ENCODE measurements at regions not wholly inside any gene's neighbourhood (a gene's known extent, or its start where the extent isn't known, plus 50 kb on each side); places are given as distances from the start of the nearest gene placed in this dataset.

DNA sequence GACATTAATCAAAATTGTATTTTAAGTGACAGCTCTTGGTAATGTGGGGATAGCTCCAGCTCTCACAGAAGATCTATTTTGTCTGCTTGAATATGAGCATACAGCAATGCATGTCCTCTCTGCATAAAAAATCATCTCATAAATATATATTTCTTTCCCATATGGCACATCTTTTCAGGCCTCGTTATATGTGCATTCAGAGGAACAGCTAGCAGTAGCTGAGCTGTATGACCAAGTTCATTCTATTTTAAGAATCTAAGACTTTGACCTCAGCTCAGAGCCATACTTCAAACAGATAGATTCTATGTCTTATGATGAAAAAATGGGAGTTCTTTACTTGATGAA lies 487.2 kb downstream of the ARHGEF28 start:
- no peak overlapping the region for H3K4me3 ChIP-seq (ENCODE audit: low read depth, low read length)
- TF ChIP-seq, protein P1, sequence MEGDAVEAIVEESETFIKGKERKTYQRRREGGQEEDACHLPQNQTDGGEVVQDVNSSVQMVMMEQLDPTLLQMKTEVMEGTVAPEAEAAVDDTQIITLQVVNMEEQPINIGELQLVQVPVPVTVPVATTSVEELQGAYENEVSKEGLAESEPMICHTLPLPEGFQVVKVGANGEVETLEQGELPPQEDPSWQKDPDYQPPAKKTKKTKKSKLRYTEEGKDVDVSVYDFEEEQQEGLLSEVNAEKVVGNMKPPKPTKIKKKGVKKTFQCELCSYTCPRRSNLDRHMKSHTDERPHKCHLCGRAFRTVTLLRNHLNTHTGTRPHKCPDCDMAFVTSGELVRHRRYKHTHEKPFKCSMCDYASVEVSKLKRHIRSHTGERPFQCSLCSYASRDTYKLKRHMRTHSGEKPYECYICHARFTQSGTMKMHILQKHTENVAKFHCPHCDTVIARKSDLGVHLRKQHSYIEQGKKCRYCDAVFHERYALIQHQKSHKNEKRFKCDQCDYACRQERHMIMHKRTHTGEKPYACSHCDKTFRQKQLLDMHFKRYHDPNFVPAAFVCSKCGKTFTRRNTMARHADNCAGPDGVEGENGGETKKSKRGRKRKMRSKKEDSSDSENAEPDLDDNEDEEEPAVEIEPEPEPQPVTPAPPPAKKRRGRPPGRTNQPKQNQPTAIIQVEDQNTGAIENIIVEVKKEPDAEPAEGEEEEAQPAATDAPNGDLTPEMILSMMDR (IDR thresholded peaks at IDR 0.05; ENCODE audit: borderline replicate concordance, insufficient read depth, low read depth, low read length) = no peak

DNA sequence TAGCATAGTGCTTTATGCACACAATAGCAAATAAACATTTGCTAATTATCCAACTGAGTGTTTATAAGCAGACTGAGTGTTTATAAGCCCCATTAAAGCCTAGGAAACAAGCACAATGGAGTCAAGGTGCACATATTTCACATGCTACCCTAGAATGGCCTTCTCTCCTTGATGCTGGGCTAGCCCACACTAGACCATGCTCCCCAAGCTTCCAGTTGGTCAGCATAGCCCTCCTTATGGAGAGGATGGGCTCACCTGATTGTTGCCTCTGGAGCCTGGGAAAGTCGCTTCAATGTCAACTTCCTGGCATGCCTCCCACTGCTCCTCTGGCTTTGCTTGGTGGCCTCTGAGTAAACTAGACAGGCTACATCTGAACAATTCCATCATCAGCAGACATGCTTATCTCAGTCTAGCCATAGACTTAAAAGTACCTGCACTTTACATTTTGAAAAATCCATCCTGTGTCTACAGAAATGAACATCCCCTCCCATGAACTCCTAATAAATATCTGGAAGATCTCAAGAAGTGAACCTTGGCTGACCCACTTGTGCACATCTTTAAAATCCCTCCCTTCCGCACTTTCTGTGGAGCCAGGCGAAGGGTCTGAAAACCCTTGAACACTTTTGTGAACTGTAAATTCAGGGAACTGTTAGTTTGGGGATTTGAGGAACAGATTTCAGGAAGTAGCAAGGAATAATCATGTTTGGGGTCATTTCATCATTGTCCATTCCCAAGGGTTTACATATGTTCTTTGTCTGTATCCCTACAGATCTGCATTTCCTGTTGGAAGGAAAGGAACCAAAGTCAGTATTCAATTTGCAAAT lies 486.6 kb downstream of the ARHGEF28 start:
- TF ChIP-seq, protein P1 (IDR thresholded peaks at IDR 0.05; ENCODE audit: borderline replicate concordance, insufficient read depth, low read depth, low read length) = no peak
- no peak overlapping the region for H3K4me3 ChIP-seq (ENCODE audit: low read depth, low read length)

DNA sequence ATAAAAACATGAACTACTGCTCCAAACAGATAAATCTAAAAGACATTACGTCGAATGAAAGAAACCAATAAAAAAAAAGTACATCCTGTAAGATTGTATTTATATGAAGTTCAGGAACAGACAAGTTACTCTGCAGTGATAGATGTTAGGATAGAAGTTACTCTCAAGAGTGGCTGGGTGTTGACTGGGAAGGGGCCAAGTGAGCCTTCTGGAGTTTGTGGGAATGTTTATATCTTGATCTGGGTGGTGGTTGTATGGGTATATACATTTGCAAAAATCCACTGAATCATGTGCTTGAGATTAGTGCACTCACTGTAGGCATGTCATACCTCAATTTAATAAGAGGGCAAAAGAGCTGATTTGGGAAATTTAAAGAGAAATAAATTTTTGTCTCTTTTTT lies 485.8 kb downstream of the ARHGEF28 start:
- TF ChIP-seq, protein P1 (IDR thresholded peaks at IDR 0.05; ENCODE audit: borderline replicate concordance, insufficient read depth, low read depth, low read length) = no peak
- H3K4me3 ChIP-seq (ENCODE audit: low read depth, low read length) = no peak overlapping the region

DNA sequence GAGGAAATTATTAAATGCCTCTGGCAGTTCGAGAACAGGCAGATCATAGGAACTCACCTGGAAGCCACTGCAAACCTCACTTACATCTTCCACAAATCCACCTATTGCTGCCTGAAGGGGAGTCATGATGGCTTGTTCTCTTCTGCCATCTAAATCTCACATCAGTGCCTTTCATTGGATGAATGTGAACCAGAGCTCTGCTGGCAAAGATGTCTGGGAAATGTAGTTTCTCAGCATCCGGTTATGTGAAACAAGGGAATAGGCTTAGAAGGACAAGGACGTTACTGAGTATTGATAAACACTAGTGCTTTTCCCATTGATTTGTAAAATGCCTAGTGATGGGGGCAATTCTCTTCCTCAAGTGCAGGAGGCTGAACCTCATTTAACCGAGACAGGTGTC lies 483.3 kb downstream of the ARHGEF28 start:
- no peak overlapping the region for H3K4me3 ChIP-seq (ENCODE audit: low read depth, low read length)
- TF ChIP-seq, protein P1 (IDR thresholded peaks at IDR 0.05; ENCODE audit: borderline replicate concordance, insufficient read depth, low read depth, low read length) = no peak

DNA sequence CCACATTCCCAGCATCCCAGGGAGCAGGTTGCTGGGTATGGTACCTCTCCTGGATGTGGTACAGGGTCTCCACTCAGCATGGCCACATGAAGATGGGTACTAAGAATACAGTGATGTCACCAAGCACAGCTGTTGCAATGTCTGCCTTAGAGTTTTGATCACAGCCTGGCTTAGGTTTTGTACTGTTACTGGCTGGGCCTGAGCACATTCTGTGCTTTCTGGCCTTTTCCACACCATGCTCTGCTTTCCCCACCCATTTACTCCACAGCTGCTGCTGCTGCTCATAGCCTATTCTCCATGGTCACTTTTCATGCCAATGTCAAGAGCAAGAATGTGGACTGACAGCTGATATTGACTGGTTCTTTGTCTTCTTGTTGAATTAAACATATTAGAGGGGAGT lies 481.9 kb downstream of the ARHGEF28 start:
- no peak overlapping the region for H3K4me3 ChIP-seq (ENCODE audit: low read depth, low read length)
- TF ChIP-seq, protein P1 (IDR thresholded peaks at IDR 0.05; ENCODE audit: borderline replicate concordance, insufficient read depth, low read depth, low read length) = no peak

DNA sequence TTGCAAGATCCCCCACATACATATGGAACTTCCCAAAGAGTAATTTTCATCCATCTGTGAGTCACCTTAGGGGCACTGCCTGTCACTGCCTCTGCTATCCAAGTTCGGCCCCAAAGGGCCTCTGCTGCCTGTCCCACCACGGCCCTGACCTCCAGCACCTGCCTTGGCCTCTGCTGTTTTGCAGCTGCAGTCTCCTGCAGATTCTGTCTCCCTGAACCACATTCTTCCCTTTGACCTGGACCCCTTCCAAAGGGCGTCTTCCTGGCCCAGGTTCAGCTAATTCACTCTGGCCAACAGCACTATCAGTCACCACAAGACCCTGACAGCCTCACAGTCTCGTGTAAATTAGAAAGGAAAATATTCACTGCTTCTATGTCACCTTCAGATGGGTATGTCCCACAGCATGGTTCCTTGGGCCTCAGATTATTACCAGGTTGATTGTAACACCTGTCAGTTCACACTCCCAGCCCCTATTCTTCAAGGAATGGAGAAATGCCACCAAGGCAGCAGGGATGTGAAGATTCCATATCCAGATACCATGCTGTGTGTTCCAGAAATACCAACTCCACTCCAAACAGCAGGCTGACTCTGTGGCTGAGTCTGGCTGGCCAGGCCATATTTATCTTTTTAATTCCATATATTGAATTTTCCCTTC lies 479.3 kb downstream of the ARHGEF28 start:
- TF ChIP-seq, protein P1 (IDR thresholded peaks at IDR 0.05; ENCODE audit: borderline replicate concordance, insufficient read depth, low read depth, low read length) = no peak
- no peak overlapping the region for H3K4me3 ChIP-seq (ENCODE audit: low read depth, low read length)
